Upper lobe of left lung (tissue), 6 donors: ENCODE measurements at regions not wholly inside any gene's neighbourhood (a gene's known extent, or its start where the extent isn't known, plus 50 kb on each side); places are given as distances from the start of the nearest gene placed in this dataset.

Experiments used
- ATAC-seq, 2 donors: fragments of 200-7000 bp; cut with Tn5 transposase; one replicate each; pipeline ENCODE4 v1.9.1; 2022; ENCODE audit warnings: mild to moderate bottlenecking in 2 of 2, moderate library complexity in 2 of 2; ENCODE audit not compliant: low FRiP score in 2 of 2
- DNase-seq, 2 donors: peaks; one replicate each; pipeline ENCODE4 v3.0.0-alpha.2; 2019 to 2020
- H3K27ac ChIP-seq, 4 donors: fragments of 200-600 bp; sonication (generic); one replicate each; pipeline ENCODE4 v1.5.1; 2016 to 2019
- H3K27me3 ChIP-seq, 4 donors: fragments of 200-600 bp; sonication (generic); one replicate each; pipeline ENCODE4 v1.5.1; 2017 to 2019
- H3K36me3 ChIP-seq, 4 donors: fragments of 200-600 bp; sonication (generic); one replicate each; pipeline ENCODE4 v1.5.1; 2016 to 2019
- H3K4me1 ChIP-seq, 4 donors: fragments of 200-600 bp; sonication (generic); one replicate each; pipeline ENCODE4 v1.5.1; 2018 to 2019
- H3K4me3 ChIP-seq, 4 donors: fragments of 200-600 bp; sonication (generic); one replicate each; pipeline ENCODE4 v1.5.1; 2017 to 2019; ENCODE audit warnings: mild to moderate bottlenecking in 2 of 4, moderate library complexity in 1 of 4
- H3K9me3 ChIP-seq, 4 donors: fragments of 200-600 bp; sonication (generic); one replicate each; pipeline ENCODE4 v1.5.1; 2018 to 2019
- CTCF ChIP-seq, 6 experiments: fragments of 450-650 bp in 4 of 6; fragments of 200-600 bp in 2 of 6; sonication (generic) in 2 of 6; IDR thresholded peaks; one replicate each; pipeline ENCODE4 v1.5.1; 2016 to 2019; ENCODE audit warnings: antibody characterized with exemption in 6 of 6
- EP300 ChIP-seq, 4 donors: sonication (generic); formaldehyde crosslinking; IDR thresholded peaks; one replicate each; pipeline ENCODE4 v1.5.1; 2017; ENCODE audit warnings: antibody characterized with exemption in 4 of 4, control low read depth in 2 of 4
- POLR2A ChIP-seq, 4 donors: fragments of 450-650 bp; IDR thresholded peaks; one replicate each; pipeline ENCODE4 v1.5.1; 2016 to 2017; ENCODE audit warnings: antibody characterized with exemption in 4 of 4, mild to moderate bottlenecking in 2 of 4
- POLR2AphosphoS5 ChIP-seq, 2 donors: sonication (generic); formaldehyde crosslinking; IDR thresholded peaks; one replicate each; pipeline ENCODE4 v1.5.1; 2017; ENCODE audit warnings: antibody characterized with exemption in 2 of 2
- WGBS, 2 donors: methylation state at CpG; one replicate each; pipeline ENCODE4 v1.1.5; 2017 to 2018; 5-methylcytosine and 5-hydroxymethylcytosine counted together
- donor health status: DM: no; HTN: no; CAD: no; lungs with moderate emphysema.
- donor health status: DM: no; HTN: yes; CAD: no; lungs with severe emphysema.

- no peak for DNase-seq
- H3K4me1 ChIP-seq, result no peaks in the 10 kb centered on the region
- H3K27me3 ChIP-seq, result no peaks in the 10 kb centered on the region
- no peak overlapping the region for H3K4me3 ChIP-seq
- H3K36me3 ChIP-seq, result no peaks in the 10 kb centered on the region
- no peaks in the 10 kb centered on the region for H3K9me3 ChIP-seq
- no peak for ATAC-seq
- WGBS, 2 donors, result 87 to 96% methylated on average over 4 of the region's 4 CpGs
- no peak overlapping the region for H3K27ac ChIP-seq
- TF ChIP-seq CTCF (IDR thresholded peaks at IDR 0.05) (no peak), EP300 (IDR thresholded peaks at IDR 0.05) (no peak), POLR2AphosphoS5 (IDR thresholded peaks at IDR 0.05) (no peak), POLR2A (IDR thresholded peaks at IDR 0.05) (no peak)
Observed at GRCh38 chr1:178577882-178578281, 65.0 kb downstream of the TEX35 start.

- Histone ChIP-seq H3K36me3 (no peaks in the 10 kb centered on the region), H3K9me3 (no peaks in the 10 kb centered on the region), H3K4me3 (no peak overlapping the region), H3K27ac (no peak overlapping the region), H3K27me3 (no peaks in the 10 kb centered on the region), H3K4me1 (no peaks in the 10 kb centered on the region)
- DNase-seq (no peak), ATAC-seq (no peak)
- WGBS, 2 donors, result 96 to 98% methylated on average over 7 of the region's 7 CpGs
- TF ChIP-seq EP300 (IDR thresholded peaks at IDR 0.05), result no peak
- TF ChIP-seq POLR2AphosphoS5 (IDR thresholded peaks at IDR 0.05), result no peak
- TF ChIP-seq POLR2A (IDR thresholded peaks at IDR 0.05), result no peak
- no peak for TF ChIP-seq CTCF (IDR thresholded peaks at IDR 0.05)
Observed at GRCh38 chr1:178578541-178578940, 65.6 kb downstream of the TEX35 start.

GRCh38 chr1:178579095-178579494 lies 66.2 kb downstream of the TEX35 start:
- H3K36me3 ChIP-seq, result no peaks in the 10 kb centered on the region
- no peaks in the 10 kb centered on the region for H3K27me3 ChIP-seq
- ATAC-seq (no peak), DNase-seq (no peak)
- no peak for TF ChIP-seq POLR2AphosphoS5 (IDR thresholded peaks at IDR 0.05)
- no peak for TF ChIP-seq CTCF (IDR thresholded peaks at IDR 0.05)
- no peak for TF ChIP-seq POLR2A (IDR thresholded peaks at IDR 0.05)
- no peak for TF ChIP-seq EP300 (IDR thresholded peaks at IDR 0.05)
- no peaks in the 10 kb centered on the region for H3K9me3 ChIP-seq
- 79 to 82% methylated on average over 4 of the region's 4 CpGs for WGBS, 2 donors
- no peak overlapping the region for H3K27ac ChIP-seq
- no peak overlapping the region for H3K4me3 ChIP-seq
- H3K4me1 ChIP-seq, result no peaks in the 10 kb centered on the region

- no peak for DNase-seq
- no peaks in the 10 kb centered on the region for H3K27me3 ChIP-seq
- H3K4me1 ChIP-seq, result no peaks in the 10 kb centered on the region
- no peak for TF ChIP-seq POLR2A (IDR thresholded peaks at IDR 0.05)
- no peak for TF ChIP-seq POLR2AphosphoS5 (IDR thresholded peaks at IDR 0.05)
- TF ChIP-seq CTCF (IDR thresholded peaks at IDR 0.05), result no peak
- no peak for TF ChIP-seq EP300 (IDR thresholded peaks at IDR 0.05)
- H3K27ac ChIP-seq, result no peak overlapping the region
- no peaks in the 10 kb centered on the region for H3K9me3 ChIP-seq
- no peak overlapping the region for H3K4me3 ChIP-seq
- WGBS, 2 donors, result 79 to 86% methylated on average over 6 of the region's 6 CpGs
- ATAC-seq, result no peak
- H3K36me3 ChIP-seq, result no peaks in the 10 kb centered on the region
Observed at GRCh38 chr1:178579562-178579961, 66.7 kb downstream of the TEX35 start.

- TF ChIP-seq POLR2AphosphoS5 (IDR thresholded peaks at IDR 0.05) (no peak), POLR2A (IDR thresholded peaks at IDR 0.05) (no peak), EP300 (IDR thresholded peaks at IDR 0.05) (no peak), CTCF (IDR thresholded peaks at IDR 0.05) (no peak)
- Histone ChIP-seq H3K36me3 (no peaks in the 10 kb centered on the region), H3K4me1 (no peaks in the 10 kb centered on the region), H3K4me3 (no peak overlapping the region), H3K9me3 (no peaks in the 10 kb centered on the region), H3K27ac (no peak overlapping the region), H3K27me3 (no peaks in the 10 kb centered on the region)
- WGBS, 2 donors, result 90 to 94% methylated on average over 5 of the region's 5 CpGs
- no peak for DNase-seq
- ATAC-seq, result no peak
Observed at GRCh38 chr1:178580096-178580495, 67.2 kb downstream of the TEX35 start.
